ENCODE measurements at regions not wholly inside any gene's neighbourhood (a gene's known extent, or its start where the extent isn't known, plus 50 kb on each side); places are given as distances from the start of the nearest gene placed in this dataset.
"Not testable (repeated sequence)": the region's sequence is repeated elsewhere in the genome, so short reads cannot be mapped to it uniquely, and the experiment has no call there.

GRCh38 chr2:167570370-167570769, 677.0 kb downstream of the STK39 start:
- intact Hi-C loops (cut with DNase I): no loop called here
- no peak for DNase-seq
- WGBS, 4 donors: 95 to 97% (median 96%) methylated on average over 3 of the region's 3 CpGs
- Histone ChIP-seq H3K36me3 (no peaks in the 10 kb centered on the region), H3K9me3 (no peaks in the 10 kb centered on the region), H3K4me3 (no peak overlapping the region), H3K4me1 (no peaks in the 10 kb centered on the region), H3K27me3 (no peaks in the 10 kb centered on the region), H3K27ac (no peak overlapping the region)
- TF ChIP-seq POLR2A (IDR thresholded peaks at IDR 0.05) (no peak), CTCF (IDR thresholded peaks at IDR 0.05) (no peak)
- ATAC-seq: no peak

- DNase-seq; H3K4me3 ChIP-seq; intact Hi-C loops (cut with DNase I); ATAC-seq; H3K27ac ChIP-seq; H3K4me1 ChIP-seq; H3K36me3 ChIP-seq; H3K9me3 ChIP-seq; H3K27me3 ChIP-seq: not testable (repeated sequence)
- 93 to 95% (median 95%) methylated on average over 19 to 55 of the region's 66 CpGs for WGBS, 4 donors
These were observed 675.8 kb downstream of the XIRP2 start for GRCh38 chr2:167563885-167564619.

GRCh38 chr2:167558272-167558991, 670.2 kb downstream of the XIRP2 start:
- 89 to 95% (median 90%) methylated on average over 17 to 20 of the region's 20 CpGs for WGBS, 4 donors
- H3K27ac ChIP-seq; intact Hi-C loops (cut with DNase I): not testable (repeated sequence)

GRCh38 chr2:167555098-167555720, 666.9 kb downstream of the XIRP2 start:
- no peaks in the 10 kb centered on the region for H3K27me3 ChIP-seq
- ATAC-seq (no peak), DNase-seq (no peak)
- TF ChIP-seq POLR2A (IDR thresholded peaks at IDR 0.05) (no peak), CTCF (IDR thresholded peaks at IDR 0.05) (no peak)
- peaks cover 0 to 2% (median 0%) of the 10 kb centered on the region in 12 donors for H3K9me3 ChIP-seq
- H3K4me3 ChIP-seq: no peak overlapping the region
- H3K4me1 ChIP-seq: no peaks in the 10 kb centered on the region
- 76 to 87% (median 84%) methylated on average over 2 of the region's 2 CpGs for WGBS, 4 donors
- H3K36me3 ChIP-seq: no peaks in the 10 kb centered on the region
- H3K27ac ChIP-seq: no peak overlapping the region
- intact Hi-C loops (cut with DNase I): no loop called here

More at GRCh38 chr2:167558272-167558991, 670.2 kb downstream of the XIRP2 start:
- not testable (repeated sequence) for H3K4me1 ChIP-seq, ATAC-seq, H3K4me3 ChIP-seq, H3K27me3 ChIP-seq, DNase-seq, H3K36me3 ChIP-seq, H3K9me3 ChIP-seq

GRCh38 chr2:167553635-167554034, 665.4 kb downstream of the XIRP2 start:
- H3K27ac ChIP-seq: no peak overlapping the region
- 80 to 96% (median 89%) methylated on average over 2 of the region's 2 CpGs for WGBS, 4 donors
- TF ChIP-seq POLR2A (IDR thresholded peaks at IDR 0.05) (no peak), CTCF (IDR thresholded peaks at IDR 0.05) (no peak)

More at GRCh38 chr2:167553635-167554034, 665.4 kb downstream of the XIRP2 start:
- H3K36me3 ChIP-seq: no peaks in the 10 kb centered on the region
- DNase-seq (no peak), ATAC-seq (no peak)
- no peak overlapping the region for H3K4me3 ChIP-seq
- H3K4me1 ChIP-seq: no peaks in the 10 kb centered on the region
- intact Hi-C loops (cut with DNase I): no loop called here
- no peaks in the 10 kb centered on the region for H3K27me3 ChIP-seq
- no peaks in the 10 kb centered on the region for H3K9me3 ChIP-seq
